ENCODE measurements at regions not wholly inside any gene's neighbourhood (a gene's known extent, or its start where the extent isn't known, plus 50 kb on each side); places are given as distances from the start of the nearest gene placed in this dataset.

DNA sequence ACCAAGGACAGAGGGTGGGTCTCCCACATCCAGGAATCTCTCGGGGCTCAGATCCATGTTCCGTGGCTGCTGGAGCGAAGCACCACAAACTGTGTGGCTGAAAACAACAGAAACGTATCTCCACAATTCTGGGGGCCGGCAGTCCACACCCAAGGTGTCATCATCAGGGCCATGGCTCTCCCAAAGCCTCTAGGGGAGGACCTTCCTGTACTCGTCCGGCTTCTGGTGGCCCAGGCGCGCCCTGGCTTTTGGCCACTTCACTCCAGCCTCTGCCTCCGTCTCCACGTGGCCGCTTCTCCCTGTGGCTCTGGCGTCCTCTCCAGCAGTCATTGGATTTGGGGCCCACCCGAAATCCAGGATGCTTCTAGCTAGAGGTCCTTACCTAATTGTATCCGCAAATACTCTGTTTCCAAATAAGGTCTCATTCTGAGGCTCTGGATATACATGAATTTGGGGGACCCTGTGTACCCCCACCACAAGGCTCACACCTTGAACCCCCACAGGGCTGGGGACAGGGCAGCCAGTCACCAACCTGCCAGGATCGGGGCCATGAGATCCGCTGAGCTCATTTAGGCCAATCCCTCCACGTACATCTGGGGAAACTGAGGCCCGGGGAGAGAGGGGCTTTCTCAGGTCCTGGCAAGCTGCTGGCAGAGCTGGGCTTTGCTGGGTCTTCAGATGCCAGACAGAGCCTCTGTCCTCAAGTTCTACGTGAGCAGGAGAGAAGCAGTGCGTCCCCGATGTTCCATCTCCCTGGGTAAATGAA is 158.2 kb downstream of the OLFM1 start:
- no peak for TF ChIP-seq PPARA (CRISPR knock-in tag; IDR thresholded peaks at IDR 0.05; ENCODE audit: borderline replicate concordance)
- TF ChIP-seq ZFP30 (CRISPR knock-in tag; IDR thresholded peaks at IDR 0.05): no peak
- no peak for TF ChIP-seq ARNTL (CRISPR knock-in tag; IDR thresholded peaks at IDR 0.05; ENCODE audit: borderline replicate concordance, low read depth)
- TF ChIP-seq, protein P1, sequence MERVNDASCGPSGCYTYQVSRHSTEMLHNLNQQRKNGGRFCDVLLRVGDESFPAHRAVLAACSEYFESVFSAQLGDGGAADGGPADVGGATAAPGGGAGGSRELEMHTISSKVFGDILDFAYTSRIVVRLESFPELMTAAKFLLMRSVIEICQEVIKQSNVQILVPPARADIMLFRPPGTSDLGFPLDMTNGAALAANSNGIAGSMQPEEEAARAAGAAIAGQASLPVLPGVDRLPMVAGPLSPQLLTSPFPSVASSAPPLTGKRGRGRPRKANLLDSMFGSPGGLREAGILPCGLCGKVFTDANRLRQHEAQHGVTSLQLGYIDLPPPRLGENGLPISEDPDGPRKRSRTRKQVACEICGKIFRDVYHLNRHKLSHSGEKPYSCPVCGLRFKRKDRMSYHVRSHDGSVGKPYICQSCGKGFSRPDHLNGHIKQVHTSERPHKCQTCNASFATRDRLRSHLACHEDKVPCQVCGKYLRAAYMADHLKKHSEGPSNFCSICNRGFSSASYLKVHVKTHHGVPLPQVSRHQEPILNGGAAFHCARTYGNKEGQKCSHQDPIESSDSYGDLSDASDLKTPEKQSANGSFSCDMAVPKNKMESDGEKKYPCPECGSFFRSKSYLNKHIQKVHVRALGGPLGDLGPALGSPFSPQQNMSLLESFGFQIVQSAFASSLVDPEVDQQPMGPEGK (CRISPR knock-in tag; IDR thresholded peaks at IDR 0.05; ENCODE audit: borderline replicate concordance): no peak

Measured in SK-N-SH treated with all-trans-retinoic acid at 6 μM for 48 hours (cell line).